HG02623 (cell line): ENCODE measurements at regions not wholly inside any gene's neighbourhood (a gene's known extent, or its start where the extent isn't known, plus 50 kb on each side); places are given as distances from the start of the nearest gene placed in this dataset.

Experiments used
- ATAC-seq: cut with Tn5 transposase; IDR thresholded peaks from one replicate; pipeline ENCODE4 v1.9.1; 2021; ENCODE audit warnings: moderate library complexity; ENCODE audit not compliant: unreplicated experiment

DNA sequence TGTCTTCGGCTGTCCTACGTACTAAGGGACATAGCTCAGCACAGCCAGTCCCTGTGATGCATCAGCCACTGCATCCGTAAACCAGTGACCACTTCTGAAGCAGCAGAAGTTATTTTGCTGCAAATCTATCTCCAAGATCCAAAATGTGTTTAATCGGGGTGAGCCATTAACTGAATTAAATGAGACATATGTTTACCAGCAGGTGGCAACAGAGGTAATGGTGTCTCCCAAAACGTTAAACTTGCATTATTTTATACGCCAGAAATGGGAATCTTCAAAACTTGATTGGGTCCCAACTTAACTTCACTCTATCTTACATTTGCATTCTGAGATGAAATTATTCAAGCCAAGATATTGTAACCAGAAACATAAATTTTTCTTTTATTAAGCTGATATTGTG is 75.3 kb upstream of the BOC start:
- ATAC-seq: no peak

DNA sequence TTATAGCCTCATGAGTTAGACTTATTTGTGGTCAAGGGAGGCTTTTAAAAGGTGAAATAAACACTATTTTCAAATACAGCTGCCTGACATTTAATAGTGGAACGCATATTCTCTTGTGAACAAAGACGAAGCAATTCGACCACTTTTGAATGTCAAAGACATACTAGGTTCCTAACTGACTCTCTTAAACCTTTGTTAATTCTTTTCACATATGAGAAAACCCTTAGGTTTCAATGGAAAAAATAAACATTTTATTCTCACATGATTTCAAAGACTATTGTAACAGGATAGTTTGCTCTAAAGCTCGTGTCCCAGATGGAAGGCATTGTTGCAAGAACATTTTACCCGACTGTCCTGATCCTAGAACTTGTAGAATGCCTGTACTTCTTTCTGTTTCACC is 74.8 kb upstream of the BOC start:
- ATAC-seq: no peak

DNA sequence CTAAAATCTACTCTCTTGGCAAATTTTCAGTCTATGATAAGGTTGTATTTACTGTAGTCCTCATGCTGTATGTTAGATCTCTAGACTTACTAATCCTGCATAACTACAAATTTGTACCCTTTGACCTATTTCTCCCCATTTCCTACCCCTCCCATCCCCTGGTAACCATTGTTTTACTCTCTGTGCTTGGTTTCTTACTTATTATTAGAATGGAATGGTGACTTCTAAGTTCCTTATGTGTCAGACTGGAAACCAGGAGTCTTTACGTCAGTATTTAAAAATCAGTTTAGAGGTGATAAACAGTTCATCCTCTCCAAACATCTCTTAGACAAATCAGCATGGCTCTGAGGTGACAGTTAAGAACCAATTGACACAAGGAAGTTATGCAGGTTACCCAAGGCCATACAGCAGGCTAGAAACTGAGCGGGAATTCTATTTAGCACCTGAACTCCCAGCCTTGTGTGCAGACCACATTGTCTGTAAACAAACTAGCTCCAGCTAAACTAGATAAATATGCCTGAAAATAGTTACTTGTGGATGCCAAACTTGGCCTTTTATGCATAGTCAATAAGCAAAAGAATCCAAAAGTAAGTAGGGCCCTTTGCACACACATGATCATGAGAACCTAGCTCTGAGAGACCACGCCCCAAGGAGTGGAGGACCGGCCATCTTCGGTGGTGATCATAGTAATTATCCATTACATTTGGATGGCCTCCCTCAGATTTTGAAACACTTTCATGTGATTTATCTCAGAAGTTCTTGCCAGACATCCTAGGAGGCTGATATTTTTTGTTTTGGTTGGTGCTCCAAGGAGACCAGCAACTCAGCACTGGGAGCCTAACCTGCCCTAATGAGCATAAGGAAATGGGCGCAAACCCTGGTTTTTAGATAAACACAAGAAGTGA is 72.3 kb upstream of the BOC start:
- ATAC-seq: no peak

DNA sequence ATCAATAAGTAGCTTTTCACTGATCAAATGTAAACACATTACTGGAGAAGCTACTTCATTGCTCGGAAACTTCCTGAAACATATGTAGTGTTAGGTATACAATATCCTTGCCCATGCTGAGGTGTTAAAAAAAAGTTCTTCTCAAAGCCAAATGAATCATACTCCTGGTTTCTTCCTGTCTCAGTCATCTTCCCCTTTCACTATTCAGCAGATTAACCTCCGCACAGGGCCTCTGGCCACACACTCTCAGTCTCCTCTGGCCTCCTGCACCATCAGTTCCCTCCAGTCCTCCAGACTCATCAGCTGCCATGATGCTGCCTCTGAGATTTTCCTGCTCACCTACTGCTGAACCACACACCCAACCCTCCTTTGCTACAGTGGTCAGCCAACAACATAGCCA is 70.5 kb upstream of the BOC start:
- no peak for ATAC-seq

DNA sequence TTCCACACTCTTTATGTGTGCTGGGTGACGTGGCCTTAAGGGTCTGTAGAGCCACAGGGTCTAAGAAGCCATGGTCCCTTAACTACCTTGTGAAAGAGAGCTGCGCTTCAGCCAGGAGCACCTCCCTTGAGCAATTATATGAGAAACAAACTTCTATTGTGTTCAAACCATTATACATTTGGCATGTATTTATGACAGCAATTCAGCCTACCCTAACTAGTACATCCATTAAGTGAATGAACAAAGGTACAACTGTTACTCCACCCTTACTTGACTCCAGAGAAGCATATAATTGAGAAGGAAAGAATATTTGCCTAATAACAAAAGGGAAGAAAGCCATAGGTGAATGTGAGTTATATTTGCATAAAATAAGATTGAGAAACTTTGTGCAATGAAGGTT is 69.8 kb upstream of the BOC start:
- no peak for ATAC-seq

- no peak for ATAC-seq
These were observed 68.9 kb upstream of the BOC start for GRCh38 chr3:113142476-113142875.

GRCh38 chr3:113143353-113143752 is 68.0 kb upstream of the BOC start:
- ATAC-seq: no peak

- no peak for ATAC-seq
These were observed 63.6 kb upstream of the BOC start for GRCh38 chr3:113147681-113148261.

GRCh38 chr3:113148284-113148683 is 63.1 kb upstream of the BOC start:
- ATAC-seq: no peak

- ATAC-seq: no peak
These were observed 61.1 kb upstream of the BOC start for GRCh38 chr3:113150250-113150649.

DNA sequence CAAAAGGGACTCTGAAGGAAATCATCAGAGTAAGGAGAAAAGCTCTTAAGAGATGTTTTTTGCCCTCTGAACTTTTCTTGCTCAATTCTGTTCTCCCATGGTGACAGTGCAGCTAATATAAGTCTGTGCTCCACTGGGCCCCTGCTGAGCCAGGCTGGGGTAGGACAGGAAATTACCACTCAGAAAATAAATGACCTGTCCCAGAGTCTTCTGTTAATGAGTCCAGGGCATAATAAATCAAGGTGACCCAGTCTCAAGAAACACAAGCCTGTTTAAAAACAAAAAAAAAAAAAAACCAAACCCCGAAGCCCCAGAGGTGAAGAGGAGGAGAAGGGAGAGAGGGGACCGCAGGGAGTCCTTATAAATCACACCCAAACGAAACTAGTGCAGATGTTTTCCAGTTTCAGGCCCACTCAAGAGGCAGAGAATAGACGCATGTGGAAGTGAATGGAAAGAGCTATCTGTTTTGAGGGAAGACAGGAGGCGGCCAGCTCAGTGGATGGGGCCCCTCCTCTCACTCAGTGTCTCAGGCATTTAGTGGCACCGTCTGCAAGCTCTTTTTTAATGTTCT is 59.8 kb upstream of the BOC start:
- no peak for ATAC-seq

DNA sequence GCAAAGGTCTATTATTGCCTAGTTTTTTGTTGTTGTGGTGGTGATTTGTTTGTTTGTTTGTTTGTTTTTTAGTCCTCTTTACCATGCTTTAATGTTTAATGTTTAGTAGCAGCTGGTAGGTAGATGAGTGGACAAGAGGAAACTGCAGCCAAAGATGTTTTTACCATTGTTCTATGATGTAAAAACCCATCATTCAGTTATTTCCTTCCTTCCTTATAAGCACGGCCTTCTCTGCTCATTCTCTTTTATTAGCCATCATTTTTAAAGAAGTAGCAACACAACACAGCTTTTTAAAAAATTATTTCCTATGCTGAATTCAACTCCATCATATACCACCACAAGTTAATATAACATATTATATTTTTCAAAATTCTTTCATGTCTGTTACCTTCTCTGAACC is 58.5 kb upstream of the BOC start:
- ATAC-seq: no peak

GRCh38 chr3:113153499-113154107 is 57.8 kb upstream of the BOC start:
- peak; percentile 82 for ATAC-seq

DNA sequence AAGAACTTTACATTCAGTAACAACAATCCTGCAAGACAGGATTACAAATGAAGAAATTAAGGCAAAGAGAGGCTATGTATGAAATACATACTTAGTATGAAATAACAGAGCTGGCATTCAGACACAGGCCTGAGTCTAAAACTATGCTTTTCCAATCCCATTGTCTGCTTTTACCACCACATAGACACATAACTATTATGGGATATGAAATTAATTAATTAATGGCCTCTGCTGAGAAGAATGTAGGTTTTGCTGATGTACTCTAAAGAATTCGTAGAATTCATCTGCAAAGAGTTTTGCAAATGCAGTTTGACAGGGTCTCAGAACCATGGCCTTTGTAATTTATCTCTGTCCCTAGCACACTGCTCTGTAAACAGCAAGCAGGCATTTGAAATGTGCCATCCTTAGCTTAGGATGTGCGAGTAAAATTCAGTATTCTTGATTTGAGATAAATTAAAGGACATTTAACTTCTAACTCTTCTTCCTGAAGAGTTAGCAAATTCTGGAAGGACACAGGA is 54.5 kb upstream of the BOC start:
- ATAC-seq: no peak

DNA sequence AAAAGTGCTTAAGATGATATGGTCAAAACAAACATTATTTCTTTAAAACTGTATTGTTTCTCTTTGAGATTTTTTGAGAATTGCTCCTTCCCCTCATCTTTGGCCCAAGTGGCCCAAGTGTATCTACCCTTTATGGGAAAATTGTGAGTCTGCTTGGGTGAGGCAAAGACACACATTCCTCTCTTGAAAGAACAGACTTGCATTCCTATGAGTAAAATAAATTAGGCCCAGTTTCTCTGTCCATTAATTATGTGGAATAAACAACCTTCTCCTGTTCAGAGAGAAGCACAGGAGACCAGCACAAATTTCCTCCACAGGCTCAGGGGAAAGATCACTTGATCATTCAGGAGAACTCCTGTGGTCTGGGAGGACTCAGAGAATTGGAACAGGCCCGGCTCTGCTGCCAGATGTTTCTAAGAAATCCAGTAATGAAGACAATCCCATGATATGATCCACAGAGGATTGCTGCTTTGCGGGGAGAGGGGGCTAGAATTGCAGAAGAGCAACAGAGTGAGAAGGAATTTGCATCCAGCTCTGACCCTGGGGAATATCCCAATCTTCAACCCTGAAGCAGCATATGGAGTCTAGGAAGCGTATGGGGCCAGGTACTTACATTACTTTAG is 53.8 kb upstream of the BOC start:
- no peak for ATAC-seq

- ATAC-seq: no peak
These were observed 53.2 kb upstream of the BOC start for GRCh38 chr3:113158171-113158570.
